GM23338 (cell line): ENCODE measurements at regions not wholly inside any gene's neighbourhood (a gene's known extent, or its start where the extent isn't known, plus 50 kb on each side); places are given as distances from the start of the nearest gene placed in this dataset.

ENCODE experiments used
- ATAC-seq: fragments of 200-7000 bp; cut with Tn5 transposase; 3 replicates; pipeline ENCODE4 v1.9.1; 2020
- DNase-seq: peaks from one replicate; pipeline ENCODE4 v3.0.0-alpha.2; 2015; ENCODE audit warnings: low spot score
- H2AFZ ChIP-seq: fragments of 200-600 bp; sonication (generic); 2 replicates; pipeline ENCODE4 v1.8.0; 2016; ENCODE audit warnings: antibody characterized with exemption, mild to moderate bottlenecking, moderate library complexity
- H3F3A ChIP-seq: fragments of 200-600 bp; sonication (generic); replicated peaks from 2 replicates; pipeline ENCODE4 v1.8.0; 2017; ENCODE audit warnings: antibody characterized with exemption, mixed run types, low read depth
- H3K27ac ChIP-seq: fragments of 200-600 bp; sonication (generic); 2 replicates; pipeline ENCODE4 v1.6.1; 2016; ENCODE audit warnings: low read depth
- H3K27me3 ChIP-seq: fragments of 200-600 bp; sonication (generic); 2 replicates; pipeline ENCODE4 v1.8.0; 2016; ENCODE audit warnings: mild to moderate bottlenecking, mixed run types, moderate library complexity; ENCODE audit not compliant: insufficient read depth
- H3K36me3 ChIP-seq: fragments of 200-600 bp; sonication (generic); 2 replicates; pipeline ENCODE4 v1.8.0; 2016; ENCODE audit warnings: mild to moderate bottlenecking; ENCODE audit not compliant: insufficient read depth
- H3K4me1 ChIP-seq: fragments of 200-600 bp; sonication (generic); 2 replicates; pipeline ENCODE4 v1.8.0; 2016; ENCODE audit warnings: mild to moderate bottlenecking, moderate library complexity; ENCODE audit not compliant: insufficient read depth
- H3K4me2 ChIP-seq: fragments of 200-600 bp; sonication (generic); 2 replicates; pipeline ENCODE4 v1.7.1; 2017; ENCODE audit warnings: mixed run types
- H3K4me3 ChIP-seq: fragments of 200-600 bp; sonication (generic); 2 replicates; pipeline ENCODE4 v1.6.1; 2016; ENCODE audit warnings: mixed run types
- H3K79me2 ChIP-seq: fragments of 200-600 bp; sonication (generic); replicated peaks from 2 replicates; pipeline ENCODE4 v1.8.0; 2017; ENCODE audit warnings: mild to moderate bottlenecking; ENCODE audit not compliant: insufficient read depth
- H3K9me2 ChIP-seq: fragments of 200-600 bp; sonication (generic); 2 replicates; pipeline ENCODE4 v1.8.0; 2017; ENCODE audit not compliant: insufficient read depth
- H4K20me1 ChIP-seq: fragments of 200-600 bp; sonication (generic); replicated peaks from 2 replicates; pipeline ENCODE4 v1.8.0; 2017; ENCODE audit warnings: mild to moderate bottlenecking; ENCODE audit not compliant: insufficient read depth
- H3K27ac Mint-ChIP-seq: 2 replicates; pipeline ENCODE4 v1.8.0; 2020; ENCODE audit warnings: inconsistent platforms, mild to moderate bottlenecking, moderate library complexity, mixed read lengths
- H3K27me3 Mint-ChIP-seq: 3 replicates; pipeline ENCODE4 v1.8.0; 2022; ENCODE audit warnings: low read depth, mild to moderate bottlenecking, moderate library complexity, mixed read lengths, inconsistent platforms; ENCODE audit not compliant: insufficient read depth, poor library complexity
- H3K36me3 Mint-ChIP-seq: 3 replicates; pipeline ENCODE4 v1.8.0; 2021; ENCODE audit warnings: low read depth, mild to moderate bottlenecking, inconsistent platforms, moderate library complexity, mixed read lengths
- H3K4me1 Mint-ChIP-seq: 3 replicates; pipeline ENCODE4 v1.8.0; 2020; ENCODE audit warnings: mild to moderate bottlenecking, inconsistent platforms, mixed read lengths
- H3K4me3 Mint-ChIP-seq: 3 replicates; pipeline ENCODE4 v1.8.0; 2021; ENCODE audit warnings: moderate library complexity, mild to moderate bottlenecking, inconsistent platforms, mixed read lengths
- H3K9me3 Mint-ChIP-seq: 3 replicates; pipeline ENCODE4 v1.8.0; 2020; ENCODE audit warnings: moderate library complexity, mild to moderate bottlenecking, inconsistent platforms, mixed read lengths
- CREB1 ChIP-seq: fragments of 250-450 bp; sonication (Bioruptor Pico); IDR thresholded peaks from 2 replicates; pipeline ENCODE4 v1.5.0; 2020; ENCODE audit warnings: low read depth, mild to moderate bottlenecking, moderate library complexity
- CTCF ChIP-seq, 2 experiments: fragments of 200-600 bp in 1 of 2; sonication (generic) in 1 of 2; conservative IDR thresholded peaks; 2 replicates each; pipeline versions ENCODE4 v1.5.1 to v1.6.1; 2016 to 2017; ENCODE audit warnings: antibody characterized with exemption in 2 of 2, low read depth in 2 of 2, mild to moderate bottlenecking in 2 of 2, moderate library complexity in 1 of 2
- EZH2phosphoT487 ChIP-seq: fragments of 200-600 bp; sonication (generic); IDR thresholded peaks from one replicate; pipeline ENCODE4 v1.8.1; 2018; ENCODE audit warnings: antibody characterized with exemption; ENCODE audit not compliant: unreplicated experiment
- JUNB ChIP-seq: IDR thresholded peaks from one replicate; pipeline ENCODE4 v1.6.1; 2016; ENCODE audit warnings: antibody characterized with exemption; ENCODE audit not compliant: unreplicated experiment
- NANOG ChIP-seq: IDR thresholded peaks from 2 replicates; pipeline ENCODE4 v1.6.1; 2016; ENCODE audit warnings: antibody characterized with exemption, borderline replicate concordance
- POLR2AphosphoS5 ChIP-seq: IDR thresholded peaks from 2 replicates; pipeline ENCODE4 v1.6.1; 2016; ENCODE audit warnings: antibody characterized with exemption, low read depth
- STAT1 ChIP-seq: IDR thresholded peaks from one replicate; pipeline ENCODE4 v1.6.1; 2016; ENCODE audit warnings: antibody characterized with exemption; ENCODE audit not compliant: unreplicated experiment
- ZNF114 ChIP-seq: fragments of 250-450 bp; sonication (Bioruptor Pico); IDR thresholded peaks from 2 replicates; pipeline ENCODE4 v1.5.0; 2020; ENCODE audit warnings: mild to moderate bottlenecking, moderate library complexity
- ZNF331 ChIP-seq: fragments of 250-450 bp; sonication (Bioruptor Pico); IDR thresholded peaks from 2 replicates; pipeline ENCODE4 v1.5.0; 2020; ENCODE audit warnings: low read depth, mild to moderate bottlenecking, moderate library complexity
- ZNF462 ChIP-seq: fragments of 250-450 bp; sonication (Bioruptor Pico); IDR thresholded peaks from 2 replicates; pipeline ENCODE4 v1.5.0; 2020; ENCODE audit warnings: mild to moderate bottlenecking, moderate library complexity
- TF ChIP-seq, protein P1 (sequence below): IDR thresholded peaks from one replicate; pipeline ENCODE4 v1.6.1; 2018; ENCODE audit warnings: antibody characterized with exemption; ENCODE audit not compliant: unreplicated experiment
- TF ChIP-seq, protein P2 (sequence below): IDR thresholded peaks from 2 replicates; pipeline ENCODE4 v1.6.1; 2016; ENCODE audit warnings: antibody characterized with exemption

- Histone ChIP-seq H4K20me1 (no peaks in the 10 kb centered on the region), H3F3A (no peaks in the 10 kb centered on the region), H3K79me2 (no peaks in the 10 kb centered on the region), H3K4me2 (no peak overlapping the region), H3K4me1 (no peaks in the 10 kb centered on the region), H3K27ac (no peak overlapping the region), H3K27me3 (no peaks in the 10 kb centered on the region), H3K36me3 (no peaks in the 10 kb centered on the region; the same call in 1 of the 2 replicates), H3K4me3 (no peak overlapping the region), H2AFZ (no peak overlapping the region), H3K9me2 (no peaks in the 10 kb centered on the region)
- Mint-ChIP-seq H3K27me3 (peaks cover 14% of the 10 kb centered on the region), H3K36me3 (peaks cover 3% of the 10 kb centered on the region; the same call in 2 of the 3 replicates), H3K4me3 (no peak overlapping the region), H3K4me1 (peaks cover 4% of the 10 kb centered on the region; the same call in 2 of the 3 replicates), H3K9me3 (peaks cover 19% of the 10 kb centered on the region), H3K27ac (no peak overlapping the region)
- DNase-seq, result no peak
- TF ChIP-seq, protein P1, sequence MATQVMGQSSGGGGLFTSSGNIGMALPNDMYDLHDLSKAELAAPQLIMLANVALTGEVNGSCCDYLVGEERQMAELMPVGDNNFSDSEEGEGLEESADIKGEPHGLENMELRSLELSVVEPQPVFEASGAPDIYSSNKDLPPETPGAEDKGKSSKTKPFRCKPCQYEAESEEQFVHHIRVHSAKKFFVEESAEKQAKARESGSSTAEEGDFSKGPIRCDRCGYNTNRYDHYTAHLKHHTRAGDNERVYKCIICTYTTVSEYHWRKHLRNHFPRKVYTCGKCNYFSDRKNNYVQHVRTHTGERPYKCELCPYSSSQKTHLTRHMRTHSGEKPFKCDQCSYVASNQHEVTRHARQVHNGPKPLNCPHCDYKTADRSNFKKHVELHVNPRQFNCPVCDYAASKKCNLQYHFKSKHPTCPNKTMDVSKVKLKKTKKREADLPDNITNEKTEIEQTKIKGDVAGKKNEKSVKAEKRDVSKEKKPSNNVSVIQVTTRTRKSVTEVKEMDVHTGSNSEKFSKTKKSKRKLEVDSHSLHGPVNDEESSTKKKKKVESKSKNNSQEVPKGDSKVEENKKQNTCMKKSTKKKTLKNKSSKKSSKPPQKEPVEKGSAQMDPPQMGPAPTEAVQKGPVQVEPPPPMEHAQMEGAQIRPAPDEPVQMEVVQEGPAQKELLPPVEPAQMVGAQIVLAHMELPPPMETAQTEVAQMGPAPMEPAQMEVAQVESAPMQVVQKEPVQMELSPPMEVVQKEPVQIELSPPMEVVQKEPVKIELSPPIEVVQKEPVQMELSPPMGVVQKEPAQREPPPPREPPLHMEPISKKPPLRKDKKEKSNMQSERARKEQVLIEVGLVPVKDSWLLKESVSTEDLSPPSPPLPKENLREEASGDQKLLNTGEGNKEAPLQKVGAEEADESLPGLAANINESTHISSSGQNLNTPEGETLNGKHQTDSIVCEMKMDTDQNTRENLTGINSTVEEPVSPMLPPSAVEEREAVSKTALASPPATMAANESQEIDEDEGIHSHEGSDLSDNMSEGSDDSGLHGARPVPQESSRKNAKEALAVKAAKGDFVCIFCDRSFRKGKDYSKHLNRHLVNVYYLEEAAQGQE, result no peak
- TF ChIP-seq CTCF (conservative IDR thresholded peaks at IDR 0.05; ENCODE audit: low read depth in 2 of 2) (no peak), ZNF331 (CRISPR knock-in tag) (no peak), STAT1 (no peak), ZNF114 (no peak), ZNF462 (CRISPR knock-in tag) (no peak), POLR2AphosphoS5 (no peak), CREB1 (CRISPR knock-in tag) (no peak), NANOG (no peak), EZH2phosphoT487 (no peak), JUNB (no peak)
- TF ChIP-seq, protein P2, sequence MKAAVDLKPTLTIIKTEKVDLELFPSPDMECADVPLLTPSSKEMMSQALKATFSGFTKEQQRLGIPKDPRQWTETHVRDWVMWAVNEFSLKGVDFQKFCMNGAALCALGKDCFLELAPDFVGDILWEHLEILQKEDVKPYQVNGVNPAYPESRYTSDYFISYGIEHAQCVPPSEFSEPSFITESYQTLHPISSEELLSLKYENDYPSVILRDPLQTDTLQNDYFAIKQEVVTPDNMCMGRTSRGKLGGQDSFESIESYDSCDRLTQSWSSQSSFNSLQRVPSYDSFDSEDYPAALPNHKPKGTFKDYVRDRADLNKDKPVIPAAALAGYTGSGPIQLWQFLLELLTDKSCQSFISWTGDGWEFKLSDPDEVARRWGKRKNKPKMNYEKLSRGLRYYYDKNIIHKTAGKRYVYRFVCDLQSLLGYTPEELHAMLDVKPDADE, result no peak
- no peak for ATAC-seq
Measured at GRCh38 chr4:8709050-8709728, 116.6 kb downstream of the CPZ start.
